ENCODE measurements at regions not wholly inside any gene's neighbourhood (a gene's known extent, or its start where the extent isn't known, plus 50 kb on each side); places are given as distances from the start of the nearest gene placed in this dataset.

DNA sequence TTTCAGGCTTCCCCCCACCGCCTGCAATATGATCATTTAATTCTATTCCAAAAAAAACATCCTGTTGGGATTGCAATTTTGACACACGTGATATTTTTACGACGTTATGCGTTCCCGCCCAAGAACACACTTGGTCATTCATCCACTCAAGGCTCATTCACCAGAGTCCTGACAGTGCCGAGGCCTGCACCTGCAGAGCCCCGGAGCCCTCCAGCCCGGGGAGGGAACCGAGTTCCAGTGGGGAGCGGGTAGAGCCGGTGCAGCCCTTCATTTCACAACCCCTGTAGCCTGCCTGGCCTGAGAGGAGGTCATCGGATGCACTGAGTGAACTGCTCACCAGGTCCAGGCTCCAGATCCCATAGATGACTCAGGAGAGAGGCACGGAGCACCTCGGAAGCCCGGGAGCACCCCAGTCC, 156.0 kb upstream of the BACE2 start:
- Histone ChIP-seq H3K4me2 (ENCODE audit: unreplicated experiment) (no peak overlapping the region), H3K9me2 (ENCODE audit: insufficient read depth) (no peaks in the 10 kb centered on the region), H3K9me3 (ENCODE audit: low read depth) (no peaks in the 10 kb centered on the region), H3K79me2 (ENCODE audit: insufficient read depth) (no peaks in the 10 kb centered on the region), H2AFZ (no peak overlapping the region), H3K27me3 (replicated peaks; ENCODE audit: insufficient read depth) (no peaks in the 10 kb centered on the region), H3K27ac (no peak overlapping the region), H3K4me1 (ENCODE audit: insufficient read depth) (no peaks in the 10 kb centered on the region), H3K4me3 (no peak overlapping the region), H4K20me1 (ENCODE audit: insufficient read depth) (no peaks in the 10 kb centered on the region), H3F3A (ENCODE audit: insufficient read depth) (no peaks in the 10 kb centered on the region), H3K9ac (no peak overlapping the region), H3K36me3 (ENCODE audit: low read depth) (no peaks in the 10 kb centered on the region)
- no peak for DNase-seq
- WGBS, 2 experiments (ENCODE audit: low coverage in 1 of 2, low lambda C conversion rate in 2 of 2, missing lambda C conversion rate in 2 of 2) = 13 to 17% methylated on average over 15 to 16 of the region's 16 CpGs
- in situ Hi-C loops (cut with MboI) = no loop called here
- TF ChIP-seq EZH2 (IDR thresholded peaks at IDR 0.05; ENCODE audit: insufficient read depth, poor library complexity, severe bottlenecking) (no peak), EZH2phosphoT487 (IDR thresholded peaks at IDR 0.05; ENCODE audit: insufficient read depth, low read depth) (no peak)

DNA sequence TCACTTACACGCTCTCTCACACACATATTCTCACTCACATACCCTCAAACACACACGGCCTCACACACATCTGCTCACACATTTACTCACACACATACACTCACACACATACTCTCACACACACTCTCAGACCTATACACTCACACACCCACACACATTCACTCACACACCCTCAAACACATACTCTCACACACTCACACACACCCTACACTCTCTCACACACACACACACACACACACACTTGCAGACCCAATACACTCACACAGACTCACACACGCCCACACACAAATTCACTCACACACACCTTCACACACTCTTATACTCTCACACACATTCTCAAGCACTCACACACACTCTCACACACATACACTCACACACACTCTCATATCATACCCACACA, 155.5 kb upstream of the BACE2 start:
- TF ChIP-seq EZH2 (IDR thresholded peaks at IDR 0.05; ENCODE audit: insufficient read depth, poor library complexity, severe bottlenecking) (no peak), EZH2phosphoT487 (IDR thresholded peaks at IDR 0.05; ENCODE audit: insufficient read depth, low read depth) (no peak)
- no peaks in the 10 kb centered on the region for H4K20me1 ChIP-seq (ENCODE audit: insufficient read depth)
- no peak overlapping the region for H3K4me2 ChIP-seq (ENCODE audit: unreplicated experiment)
- DNase-seq = no peak
- in situ Hi-C loops (cut with MboI) = no loop called here
- H3K27me3 ChIP-seq (replicated peaks; ENCODE audit: insufficient read depth) = no peaks in the 10 kb centered on the region
- 39 to 50% methylated on average over 3 of the region's 3 CpGs for WGBS, 2 experiments (ENCODE audit: low coverage in 1 of 2, low lambda C conversion rate in 2 of 2, missing lambda C conversion rate in 2 of 2)
- no peak overlapping the region for H3K9ac ChIP-seq
- H3K9me3 ChIP-seq (ENCODE audit: low read depth) = no peaks in the 10 kb centered on the region
- no peak overlapping the region for H3K4me3 ChIP-seq
- H3K4me1 ChIP-seq (ENCODE audit: insufficient read depth) = no peaks in the 10 kb centered on the region
- H3K79me2 ChIP-seq (ENCODE audit: insufficient read depth) = no peaks in the 10 kb centered on the region
- H3K27ac ChIP-seq = no peak overlapping the region
- no peak overlapping the region for H2AFZ ChIP-seq
- H3K36me3 ChIP-seq (ENCODE audit: low read depth) = no peaks in the 10 kb centered on the region
- no peaks in the 10 kb centered on the region for H3K9me2 ChIP-seq (ENCODE audit: insufficient read depth)
- no peaks in the 10 kb centered on the region for H3F3A ChIP-seq (ENCODE audit: insufficient read depth)

DNA sequence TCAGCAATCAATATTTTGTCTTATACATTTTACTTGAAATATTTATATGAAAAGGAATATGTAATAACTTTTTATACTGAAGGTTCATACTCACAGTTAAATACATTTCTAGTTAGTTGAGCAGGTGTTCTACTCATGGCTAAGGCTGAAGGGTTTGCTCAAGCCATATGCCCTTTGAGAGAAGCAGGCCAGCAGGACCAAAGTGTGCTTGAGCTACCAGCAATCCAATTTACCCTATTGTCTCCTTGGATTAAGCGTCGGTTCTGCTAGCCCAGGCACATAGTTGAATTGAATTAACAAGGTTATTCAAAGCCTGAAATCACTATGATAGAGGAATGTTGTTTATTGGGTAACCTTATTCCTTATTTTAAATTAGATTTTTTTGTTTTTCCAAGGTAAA, 151.5 kb upstream of the BACE2 start:
- Histone ChIP-seq H3K4me1 (ENCODE audit: insufficient read depth) (no peaks in the 10 kb centered on the region), H3K9me3 (ENCODE audit: low read depth) (peaks cover 3% of the 10 kb centered on the region), H3K4me3 (no peak overlapping the region), H4K20me1 (ENCODE audit: insufficient read depth) (no peaks in the 10 kb centered on the region), H3K27me3 (replicated peaks; ENCODE audit: insufficient read depth) (no peaks in the 10 kb centered on the region), H3K27ac (no peak overlapping the region), H3F3A (ENCODE audit: insufficient read depth) (no peaks in the 10 kb centered on the region), H3K9me2 (ENCODE audit: insufficient read depth) (no peaks in the 10 kb centered on the region), H3K79me2 (ENCODE audit: insufficient read depth) (no peaks in the 10 kb centered on the region), H3K9ac (no peak overlapping the region), H2AFZ (no peak overlapping the region), H3K36me3 (ENCODE audit: low read depth) (no peaks in the 10 kb centered on the region), H3K4me2 (ENCODE audit: unreplicated experiment) (no peak overlapping the region)
- no peak for DNase-seq
- WGBS, 2 experiments (ENCODE audit: low coverage in 1 of 2, low lambda C conversion rate in 2 of 2, missing lambda C conversion rate in 2 of 2) = 29 to 43% methylated on average over 2 of the region's 2 CpGs
- in situ Hi-C loops (cut with MboI) = no loop called here
- TF ChIP-seq EZH2phosphoT487 (IDR thresholded peaks at IDR 0.05; ENCODE audit: insufficient read depth, low read depth) (no peak), EZH2 (IDR thresholded peaks at IDR 0.05; ENCODE audit: insufficient read depth, poor library complexity, severe bottlenecking) (no peak)

DNA sequence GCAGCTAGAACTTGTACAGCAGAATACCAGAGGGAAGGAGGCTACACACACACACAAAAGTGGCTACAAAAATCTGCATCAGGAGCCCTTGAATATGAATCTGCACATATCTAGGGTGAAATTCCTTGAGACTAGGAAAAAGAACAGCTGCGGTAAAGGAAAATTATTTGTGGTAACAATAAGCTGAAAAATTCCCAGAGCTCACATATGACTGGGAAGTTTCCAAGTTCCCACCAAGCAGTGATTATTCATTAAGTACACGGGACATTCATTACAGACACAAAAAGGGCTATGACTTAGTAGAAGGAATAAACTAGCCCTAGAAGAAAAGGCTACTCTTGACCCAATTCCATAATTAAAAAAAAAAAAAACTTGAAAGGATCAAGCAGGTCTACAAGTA, 149.5 kb upstream of the BACE2 start:
- Histone ChIP-seq H3K9me3 (ENCODE audit: low read depth) (peaks cover 3% of the 10 kb centered on the region), H3K9me2 (ENCODE audit: insufficient read depth) (no peaks in the 10 kb centered on the region), H3K4me2 (ENCODE audit: unreplicated experiment) (no peak overlapping the region), H3K4me3 (no peak overlapping the region), H3F3A (ENCODE audit: insufficient read depth) (no peaks in the 10 kb centered on the region), H3K27ac (no peak overlapping the region), H3K27me3 (replicated peaks; ENCODE audit: insufficient read depth) (no peaks in the 10 kb centered on the region), H3K4me1 (ENCODE audit: insufficient read depth) (no peaks in the 10 kb centered on the region), H3K36me3 (ENCODE audit: low read depth) (no peaks in the 10 kb centered on the region), H2AFZ (no peak overlapping the region), H4K20me1 (ENCODE audit: insufficient read depth) (no peaks in the 10 kb centered on the region), H3K9ac (no peak overlapping the region), H3K79me2 (ENCODE audit: insufficient read depth) (no peaks in the 10 kb centered on the region)
- TF ChIP-seq EZH2phosphoT487 (IDR thresholded peaks at IDR 0.05; ENCODE audit: insufficient read depth, low read depth) = no peak
- no peak for TF ChIP-seq EZH2 (IDR thresholded peaks at IDR 0.05; ENCODE audit: insufficient read depth, poor library complexity, severe bottlenecking)
- in situ Hi-C loops (cut with MboI) = no loop called here
- no peak for DNase-seq
- WGBS, 2 experiments (ENCODE audit: low coverage in 1 of 2, low lambda C conversion rate in 2 of 2, missing lambda C conversion rate in 2 of 2) = 20 to 34% methylated on average over 2 of the region's 2 CpGs

DNA sequence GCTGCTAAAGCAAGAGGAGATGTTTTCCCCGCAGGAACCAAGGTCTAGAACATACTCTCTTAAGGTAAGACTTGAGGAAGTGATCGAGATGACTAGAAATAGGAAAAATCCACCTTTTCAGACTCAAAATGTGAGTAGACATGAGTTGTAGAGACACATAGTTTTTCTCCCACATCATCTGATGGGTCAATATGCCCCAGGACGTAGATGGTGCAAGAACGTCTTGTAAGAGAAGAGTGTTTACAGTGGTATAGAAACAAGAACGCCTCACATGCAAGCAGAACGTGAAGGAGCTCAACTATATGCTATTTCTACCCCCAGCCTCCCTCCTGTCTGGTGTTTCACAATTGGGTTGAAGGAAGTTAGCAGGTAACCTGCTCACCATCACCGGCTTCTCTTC, 144.0 kb upstream of the BACE2 start:
- no peak overlapping the region for H3K9ac ChIP-seq
- no peaks in the 10 kb centered on the region for H3K36me3 ChIP-seq (ENCODE audit: low read depth)
- DNase-seq = no peak
- no peaks in the 10 kb centered on the region for H3K9me2 ChIP-seq (ENCODE audit: insufficient read depth)
- WGBS, 2 experiments (ENCODE audit: low coverage in 1 of 2, low lambda C conversion rate in 2 of 2, missing lambda C conversion rate in 2 of 2) = 21 to 25% methylated on average over 7 of the region's 7 CpGs
- no peak overlapping the region for H3K27ac ChIP-seq
- no peak overlapping the region for H2AFZ ChIP-seq
- H3K4me1 ChIP-seq (ENCODE audit: insufficient read depth) = no peaks in the 10 kb centered on the region
- H4K20me1 ChIP-seq (ENCODE audit: insufficient read depth) = no peaks in the 10 kb centered on the region
- no peaks in the 10 kb centered on the region for H3F3A ChIP-seq (ENCODE audit: insufficient read depth)
- H3K9me3 ChIP-seq (ENCODE audit: low read depth) = peaks cover 3% of the 10 kb centered on the region
- no peak overlapping the region for H3K4me2 ChIP-seq (ENCODE audit: unreplicated experiment)
- no peak for TF ChIP-seq EZH2 (IDR thresholded peaks at IDR 0.05; ENCODE audit: insufficient read depth, poor library complexity, severe bottlenecking)
- TF ChIP-seq EZH2phosphoT487 (IDR thresholded peaks at IDR 0.05; ENCODE audit: insufficient read depth, low read depth) = no peak
- H3K79me2 ChIP-seq (ENCODE audit: insufficient read depth) = no peaks in the 10 kb centered on the region
- no peaks in the 10 kb centered on the region for H3K27me3 ChIP-seq (replicated peaks; ENCODE audit: insufficient read depth)
- no peak overlapping the region for H3K4me3 ChIP-seq
- in situ Hi-C loops (cut with MboI) = no loop called here

All from GM23248 (cell line).